GM12878 (cell line): ENCODE measurements at regions not wholly inside any gene's neighbourhood (a gene's known extent, or its start where the extent isn't known, plus 50 kb on each side); places are given as distances from the start of the nearest gene placed in this dataset.

Experiments
- ATAC-seq: fragments of 200-7000 bp; cut with Tn5 transposase; 3 replicates; pipeline ENCODE4 v1.9.1; 2020; ENCODE audit warnings: mild to moderate bottlenecking, moderate library complexity
- BruUV-seq: library from RNA; stranded (reverse); fragments of 400-500 nt; replicated peaks from 2 replicates; lab custom pipeline; 2021; lab: Mats Ljungman, UMichigan
- CTCF ChIA-PET: fragments of 300-600 bp; sonication (Branson Sonifier 250); formaldehyde crosslinking; extraction: SDS; loops from one replicate; lab custom pipeline; 2021; ENCODE audit warnings: inconsistent platforms; lab: Yijun Ruan, JAX
- POLR2A ChIA-PET: fragments of 350-600 bp; formaldehyde crosslinking; extraction: SDS; loops from one replicate; lab custom pipeline; 2021; ENCODE audit warnings: inconsistent platforms; lab: Charles Lee
- RAD21 ChIA-PET: fragments of 300-600 bp; sonication (Branson Sonifier 250); formaldehyde crosslinking; loops from one replicate; lab custom pipeline; 2023; ENCODE audit warnings: antibody characterized with exemption; ENCODE audit not compliant: unreplicated experiment; lab: Charles Lee
- SMC1A ChIA-PET: fragments of 300-600 bp; sonication (Branson Sonifier 250); formaldehyde crosslinking; loops from one replicate; lab custom pipeline; 2023; ENCODE audit not compliant: unreplicated experiment, uncharacterized antibody; lab: Charles Lee
- DNase-seq: peaks from one replicate; pipeline ENCODE4 v3.0.0-alpha.2; 2011; ENCODE audit warnings: low read depth, low spot score
- FAIRE-seq: peaks from 3 replicates; lab custom pipeline; 2011; peaks lifted over from hg19 to GRCh38; lab: Jason Lieb, UNC
- H2AFZ ChIP-seq: 2 replicates; pipeline ENCODE4 v1.6.0; 2011; ENCODE audit warnings: low read depth, low read length, control low read depth; ENCODE audit not compliant: control insufficient read depth
- H3K27ac ChIP-seq: 2 replicates; pipeline ENCODE4 v1.5.1; 2011; ENCODE audit warnings: control low read depth; ENCODE audit not compliant: control insufficient read depth, insufficient read depth
- H3K27me3 ChIP-seq, 2 experiments: replicated peaks in 1 of 2; 2 replicates each; pipeline versions ENCODE4 v1.6.0 to v1.6.1; 2011; ENCODE audit warnings: low read length in 1 of 2; ENCODE audit not compliant: control insufficient read depth in 2 of 2, insufficient read depth in 2 of 2
- H3K36me3 ChIP-seq, 2 experiments: 2 replicates each; pipeline ENCODE4 v1.5.1; 2011; ENCODE audit warnings: low read length in 1 of 2; ENCODE audit not compliant: control insufficient read depth in 2 of 2, insufficient read depth in 2 of 2
- H3K4me1 ChIP-seq: 2 replicates; pipeline ENCODE4 v1.6.1; 2011; ENCODE audit warnings: mild to moderate bottlenecking, low read length, moderate library complexity, mixed read lengths; ENCODE audit not compliant: control insufficient read depth, insufficient read depth
- H3K4me2 ChIP-seq: 2 replicates; pipeline ENCODE4 v1.6.0; 2011; ENCODE audit warnings: control low read depth; ENCODE audit not compliant: control insufficient read depth, insufficient read depth
- H3K4me3 ChIP-seq: fragments of 200-600 bp; sonication (generic); 2 replicates; pipeline ENCODE4 v1.5.1; 2016
- H3K79me2 ChIP-seq: 2 replicates; pipeline ENCODE4 v1.6.0; 2011; ENCODE audit warnings: low read length; ENCODE audit not compliant: control insufficient read depth, insufficient read depth
- H3K9ac ChIP-seq: 2 replicates; pipeline ENCODE4 v1.8.0; 2011; ENCODE audit warnings: low read length, control low read depth, mixed read lengths; ENCODE audit not compliant: control insufficient read depth, insufficient read depth
- H3K9me3 ChIP-seq: replicated peaks from 3 replicates; pipeline ENCODE4 v1.5.1; 2011; ENCODE audit warnings: mild to moderate bottlenecking, low read length; ENCODE audit not compliant: control insufficient read depth, insufficient read depth
- H4K20me1 ChIP-seq: 2 replicates; pipeline ENCODE4 v1.6.0; 2011; ENCODE audit not compliant: control insufficient read depth, insufficient read depth
- DPF2 ChIP-seq: fragments of 450-650 bp; IDR thresholded peaks from 2 replicates; pipeline ENCODE4 v1.6.1; 2017; ENCODE audit warnings: mild to moderate bottlenecking
- SMARCA5 ChIP-seq: fragments of 450-650 bp; IDR thresholded peaks from 2 replicates; pipeline ENCODE4 v1.6.1; 2017; ENCODE audit warnings: mild to moderate bottlenecking
- ZSCAN29 ChIP-seq: fragments of 450-650 bp; IDR thresholded peaks from 2 replicates; pipeline ENCODE4 v1.6.1; 2017; ENCODE audit warnings: mild to moderate bottlenecking, moderate library complexity
- WGBS: methylation state at CpG from one replicate; pipeline ENCODE4 v1.1.6; 2016; ENCODE audit warnings: low lambda C conversion rate; ENCODE audit not compliant: insufficient replicate concordance, insufficient coverage; ENCODE audit errors: missing lambda C conversion rate; 5-methylcytosine and 5-hydroxymethylcytosine counted together
- in situ Hi-C: fragments of 300-500 bp; cut with MboI; formaldehyde crosslinking; loops from 9 replicates; pipeline ENCODE4 v1.14.3; 2018; ENCODE audit warnings: mixed read lengths
- intact Hi-C: fragments of 100-400 bp; cut with micrococcal nuclease; formaldehyde crosslinking; loops from one replicate; pipeline ENCODE4 v1.14.2; 2022; ENCODE audit not compliant: unreplicated experiment
- TF ChIP-seq, protein P1 (sequence below): IDR thresholded peaks from 2 replicates; pipeline ENCODE4 v1.6.1; 2011; ENCODE audit warnings: borderline replicate concordance, low read depth, mild to moderate bottlenecking, moderate library complexity, mixed read lengths, low read length; ENCODE audit not compliant: insufficient read depth; ENCODE audit errors: extremely low read length
- TF ChIP-seq, protein P2 (sequence below): IDR thresholded peaks from 2 replicates; pipeline ENCODE4 v1.6.1; 2012; ENCODE audit warnings: mild to moderate bottlenecking, low read depth, low read length
- TF ChIP-seq, protein P3 (sequence below): fragments of 450-650 bp; IDR thresholded peaks from 2 replicates; pipeline ENCODE4 v1.6.1; 2018; ENCODE audit warnings: mild to moderate bottlenecking, low read depth, moderate library complexity; ENCODE audit not compliant: partially characterized antibody

DNA sequence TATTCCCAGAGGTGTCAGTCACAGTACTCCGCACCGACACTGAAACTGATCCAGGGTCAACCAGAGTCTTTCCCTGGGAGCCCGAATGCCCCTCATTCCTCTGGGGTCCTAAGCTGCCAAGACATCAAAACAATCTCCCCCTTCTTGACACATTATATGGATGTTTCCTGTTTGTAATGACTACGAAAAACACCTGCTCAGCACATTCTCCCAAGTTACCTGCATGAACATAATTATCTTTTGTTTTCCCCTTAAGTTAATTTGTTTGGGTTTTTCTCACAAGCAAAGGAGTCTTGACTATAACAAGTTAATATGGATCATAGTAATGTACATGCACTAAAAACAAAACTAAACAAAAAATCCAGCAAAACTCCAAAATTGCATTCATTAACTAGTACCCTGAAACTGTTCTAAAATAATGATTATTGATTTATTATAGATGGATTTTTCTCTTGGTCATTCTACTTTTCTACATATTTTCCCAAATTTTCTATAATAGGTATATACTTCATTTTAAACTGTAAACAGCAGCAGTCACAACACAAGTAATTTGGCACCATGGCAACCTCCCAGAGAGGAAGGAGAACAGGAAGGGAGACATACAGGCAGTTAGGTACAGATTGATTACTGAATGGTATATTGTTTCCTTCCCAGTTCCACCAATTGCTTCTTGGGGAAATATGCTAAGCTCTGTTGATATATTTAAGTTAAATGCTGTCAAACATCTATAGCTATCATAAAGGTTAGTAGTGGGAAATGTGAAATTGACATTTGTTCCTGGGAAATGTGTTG lies 631.5 kb downstream of the METTL15 start:
- no peak overlapping the region for H3K4me3 ChIP-seq
- WGBS: 46% methylated on average over 4 of the region's 4 CpGs
- H3K9ac ChIP-seq: no peak overlapping the region
- ChIA-PET RAD21 (interaction anchor here (0.7 kb wide), 1 partner anchor 15 kb away, joined by 3 read pairs; no protein-coding TSS in a partner anchor), CTCF (interaction anchor here (1.0 kb wide), 1 partner anchor 12 kb away, joined by 3 read pairs; no protein-coding TSS in a partner anchor), POLR2A (no interaction called here), SMC1A (interaction anchor here (0.6 to 1.5 kb wide), 3 partner anchors 11 to 455 kb away, joined by 3 to 5 read pairs (median 5); no protein-coding TSS in a partner anchor)
- DNase-seq (no peak), FAIRE-seq (no peak), ATAC-seq (no peak)
- TF ChIP-seq DPF2 (no peak), SMARCA5 (no peak), ZSCAN29 (no peak)
- TF ChIP-seq, protein P1, sequence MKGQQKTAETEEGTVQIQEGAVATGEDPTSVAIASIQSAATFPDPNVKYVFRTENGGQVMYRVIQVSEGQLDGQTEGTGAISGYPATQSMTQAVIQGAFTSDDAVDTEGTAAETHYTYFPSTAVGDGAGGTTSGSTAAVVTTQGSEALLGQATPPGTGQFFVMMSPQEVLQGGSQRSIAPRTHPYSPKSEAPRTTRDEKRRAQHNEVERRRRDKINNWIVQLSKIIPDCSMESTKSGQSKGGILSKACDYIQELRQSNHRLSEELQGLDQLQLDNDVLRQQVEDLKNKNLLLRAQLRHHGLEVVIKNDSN: no peak
- TF ChIP-seq, protein P2, sequence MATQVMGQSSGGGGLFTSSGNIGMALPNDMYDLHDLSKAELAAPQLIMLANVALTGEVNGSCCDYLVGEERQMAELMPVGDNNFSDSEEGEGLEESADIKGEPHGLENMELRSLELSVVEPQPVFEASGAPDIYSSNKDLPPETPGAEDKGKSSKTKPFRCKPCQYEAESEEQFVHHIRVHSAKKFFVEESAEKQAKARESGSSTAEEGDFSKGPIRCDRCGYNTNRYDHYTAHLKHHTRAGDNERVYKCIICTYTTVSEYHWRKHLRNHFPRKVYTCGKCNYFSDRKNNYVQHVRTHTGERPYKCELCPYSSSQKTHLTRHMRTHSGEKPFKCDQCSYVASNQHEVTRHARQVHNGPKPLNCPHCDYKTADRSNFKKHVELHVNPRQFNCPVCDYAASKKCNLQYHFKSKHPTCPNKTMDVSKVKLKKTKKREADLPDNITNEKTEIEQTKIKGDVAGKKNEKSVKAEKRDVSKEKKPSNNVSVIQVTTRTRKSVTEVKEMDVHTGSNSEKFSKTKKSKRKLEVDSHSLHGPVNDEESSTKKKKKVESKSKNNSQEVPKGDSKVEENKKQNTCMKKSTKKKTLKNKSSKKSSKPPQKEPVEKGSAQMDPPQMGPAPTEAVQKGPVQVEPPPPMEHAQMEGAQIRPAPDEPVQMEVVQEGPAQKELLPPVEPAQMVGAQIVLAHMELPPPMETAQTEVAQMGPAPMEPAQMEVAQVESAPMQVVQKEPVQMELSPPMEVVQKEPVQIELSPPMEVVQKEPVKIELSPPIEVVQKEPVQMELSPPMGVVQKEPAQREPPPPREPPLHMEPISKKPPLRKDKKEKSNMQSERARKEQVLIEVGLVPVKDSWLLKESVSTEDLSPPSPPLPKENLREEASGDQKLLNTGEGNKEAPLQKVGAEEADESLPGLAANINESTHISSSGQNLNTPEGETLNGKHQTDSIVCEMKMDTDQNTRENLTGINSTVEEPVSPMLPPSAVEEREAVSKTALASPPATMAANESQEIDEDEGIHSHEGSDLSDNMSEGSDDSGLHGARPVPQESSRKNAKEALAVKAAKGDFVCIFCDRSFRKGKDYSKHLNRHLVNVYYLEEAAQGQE: no peak
- TF ChIP-seq, protein P3, sequence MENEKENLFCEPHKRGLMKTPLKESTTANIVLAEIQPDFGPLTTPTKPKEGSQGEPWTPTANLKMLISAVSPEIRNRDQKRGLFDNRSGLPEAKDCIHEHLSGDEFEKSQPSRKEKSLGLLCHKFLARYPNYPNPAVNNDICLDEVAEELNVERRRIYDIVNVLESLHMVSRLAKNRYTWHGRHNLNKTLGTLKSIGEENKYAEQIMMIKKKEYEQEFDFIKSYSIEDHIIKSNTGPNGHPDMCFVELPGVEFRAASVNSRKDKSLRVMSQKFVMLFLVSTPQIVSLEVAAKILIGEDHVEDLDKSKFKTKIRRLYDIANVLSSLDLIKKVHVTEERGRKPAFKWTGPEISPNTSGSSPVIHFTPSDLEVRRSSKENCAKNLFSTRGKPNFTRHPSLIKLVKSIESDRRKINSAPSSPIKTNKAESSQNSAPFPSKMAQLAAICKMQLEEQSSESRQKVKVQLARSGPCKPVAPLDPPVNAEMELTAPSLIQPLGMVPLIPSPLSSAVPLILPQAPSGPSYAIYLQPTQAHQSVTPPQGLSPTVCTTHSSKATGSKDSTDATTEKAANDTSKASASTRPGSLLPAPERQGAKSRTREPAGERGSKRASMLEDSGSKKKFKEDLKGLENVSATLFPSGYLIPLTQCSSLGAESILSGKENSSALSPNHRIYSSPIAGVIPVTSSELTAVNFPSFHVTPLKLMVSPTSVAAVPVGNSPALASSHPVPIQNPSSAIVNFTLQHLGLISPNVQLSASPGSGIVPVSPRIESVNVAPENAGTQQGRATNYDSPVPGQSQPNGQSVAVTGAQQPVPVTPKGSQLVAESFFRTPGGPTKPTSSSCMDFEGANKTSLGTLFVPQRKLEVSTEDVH: no peak
- no peaks in the 10 kb centered on the region for H4K20me1 ChIP-seq
- H3K9me3 ChIP-seq: no peaks in the 10 kb centered on the region
- no TSS peak for BruUV-seq
- H3K36me3 ChIP-seq: no peaks in the 10 kb centered on the region
- no peaks in the 10 kb centered on the region for H3K27me3 ChIP-seq
- no peak overlapping the region for H3K27ac ChIP-seq
- intact Hi-C loops (no loop called here), in situ Hi-C loops (no loop called here)
- no peaks in the 10 kb centered on the region for H3K79me2 ChIP-seq
- no peak overlapping the region for H2AFZ ChIP-seq
- no peak overlapping the region for H3K4me2 ChIP-seq
- no peaks in the 10 kb centered on the region for H3K4me1 ChIP-seq
